ENCODE measurements at regions not wholly inside any gene's neighbourhood (a gene's known extent, or its start where the extent isn't known, plus 50 kb on each side); places are given as distances from the start of the nearest gene placed in this dataset.

GRCh38 chr18:29871246-29871645, 1171.3 kb downstream of the DSC3 start:
- TF ChIP-seq CTCF (IDR thresholded peaks at IDR 0.05) (no peak), EZH2 (IDR thresholded peaks at IDR 0.05; ENCODE audit: borderline replicate concordance, insufficient read depth, low read depth, low read length, poor library complexity, severe bottlenecking) (no peak)

Measured in B cell (primary cell).